ENCODE measurements at regions not wholly inside any gene's neighbourhood (a gene's known extent, or its start where the extent isn't known, plus 50 kb on each side); places are given as distances from the start of the nearest gene placed in this dataset.

GRCh38 chr1:115215110-115215509, 122.9 kb downstream of the NGF start:
- no peak for DNase-seq
- no peak overlapping the region for H3K4me3 ChIP-seq
- intact Hi-C loops (cut with DNase I; ENCODE audit: low total_unique reads) = no loop called here

GRCh38 chr1:115214098-115214497, 124.0 kb downstream of the NGF start:
- DNase-seq = no peak
- Histone ChIP-seq H3K27me3 (no peaks in the 10 kb centered on the region), H3K9me3 (no peaks in the 10 kb centered on the region), H3K36me3 (no peaks in the 10 kb centered on the region), H3K27ac (no peak overlapping the region), H3K4me3 (no peak overlapping the region), H3K4me1 (peaks cover 0 to 3% of the 10 kb centered on the region in 2 donors)
- no peak for TF ChIP-seq POLR2A (IDR thresholded peaks at IDR 0.05)
- no peak for TF ChIP-seq CTCF (IDR thresholded peaks at IDR 0.05)
- intact Hi-C loops (cut with DNase I; ENCODE audit: low total_unique reads) = no loop called here

More at GRCh38 chr1:115215110-115215509, 122.9 kb downstream of the NGF start:
- H3K9me3 ChIP-seq = no peaks in the 10 kb centered on the region
- peaks cover 0 to 3% of the 10 kb centered on the region in 2 donors for H3K4me1 ChIP-seq
- no peak for TF ChIP-seq CTCF (IDR thresholded peaks at IDR 0.05)
- TF ChIP-seq POLR2A (IDR thresholded peaks at IDR 0.05) = no peak
- H3K27me3 ChIP-seq = no peaks in the 10 kb centered on the region
- H3K27ac ChIP-seq = no peak overlapping the region
- no peaks in the 10 kb centered on the region for H3K36me3 ChIP-seq

DNA sequence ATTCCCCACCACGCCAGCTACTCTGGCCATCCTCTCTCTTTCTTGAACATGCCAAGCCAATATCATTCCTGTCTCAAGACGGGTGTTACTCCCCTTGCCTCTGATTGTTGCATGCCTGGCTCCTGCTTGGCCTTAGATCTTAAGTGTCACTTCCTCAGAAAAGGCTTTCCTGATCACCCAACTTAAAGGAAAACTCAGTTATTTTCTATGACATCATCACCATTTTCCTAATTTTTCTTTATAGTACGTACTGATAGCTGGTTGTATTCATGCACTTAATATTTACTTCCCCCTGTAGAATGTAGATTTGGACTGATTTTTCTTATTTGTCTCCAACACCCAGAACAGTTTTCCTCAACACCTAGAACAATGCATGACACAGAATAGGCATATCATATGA, 123.8 kb upstream of the TSPAN2 start:
- no peak for DNase-seq
- intact Hi-C loops (cut with DNase I; ENCODE audit: low total_unique reads) = no loop called here
- no peak for TF ChIP-seq POLR2A (IDR thresholded peaks at IDR 0.05)
- TF ChIP-seq CTCF (IDR thresholded peaks at IDR 0.05) = no peak
- Histone ChIP-seq H3K4me3 (no peak overlapping the region), H3K4me1 (peaks cover 0 to 3% of the 10 kb centered on the region in 2 donors), H3K27ac (no peak overlapping the region), H3K9me3 (no peaks in the 10 kb centered on the region), H3K27me3 (no peaks in the 10 kb centered on the region), H3K36me3 (no peaks in the 10 kb centered on the region)

DNA sequence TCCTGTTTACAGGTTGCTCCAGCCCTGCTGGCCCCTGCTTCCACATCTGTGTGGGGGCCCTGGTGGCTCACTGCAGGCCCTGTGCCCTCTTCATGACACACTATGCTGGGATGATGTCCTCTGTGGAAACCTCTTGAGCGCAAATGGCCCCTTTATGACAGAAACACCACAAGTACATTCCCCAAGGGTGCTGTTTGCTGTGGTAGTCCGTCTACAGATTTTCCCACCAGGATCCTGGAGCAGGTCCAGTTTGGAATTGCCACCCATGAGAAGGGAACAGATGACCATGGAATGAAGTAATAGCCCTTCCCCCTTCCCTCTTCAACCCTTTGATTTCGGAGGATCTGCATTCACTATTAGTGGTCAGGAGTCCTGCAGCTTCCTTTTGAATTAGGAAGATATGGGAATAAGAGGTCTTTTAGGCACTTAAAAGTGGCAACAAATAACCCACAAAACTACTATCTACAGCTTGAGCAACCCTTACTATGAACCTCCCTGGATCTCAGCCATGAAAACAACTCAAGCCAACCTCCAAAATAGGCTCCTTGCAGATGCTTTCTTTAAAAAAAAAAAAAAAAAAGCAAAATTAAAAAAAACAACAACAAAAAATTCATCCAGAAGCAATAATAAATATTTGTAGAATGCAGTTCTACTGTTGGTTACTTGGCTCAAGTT, 121.9 kb upstream of the TSPAN2 start:
- Histone ChIP-seq H3K27ac (peak overlapping the region; percentile 26 to 51), H3K4me1 (peaks cover 0 to 3% of the 10 kb centered on the region in 2 donors), H3K9me3 (no peaks in the 10 kb centered on the region), H3K27me3 (no peaks in the 10 kb centered on the region), H3K4me3 (no peak overlapping the region), H3K36me3 (no peaks in the 10 kb centered on the region)
- no peak for TF ChIP-seq CTCF (IDR thresholded peaks at IDR 0.05)
- TF ChIP-seq POLR2A (IDR thresholded peaks at IDR 0.05) = no peak
- DNase-seq = peak in 1 of 2 donors; percentile 37
- intact Hi-C loops (cut with DNase I; ENCODE audit: low total_unique reads) = no loop called here

DNA sequence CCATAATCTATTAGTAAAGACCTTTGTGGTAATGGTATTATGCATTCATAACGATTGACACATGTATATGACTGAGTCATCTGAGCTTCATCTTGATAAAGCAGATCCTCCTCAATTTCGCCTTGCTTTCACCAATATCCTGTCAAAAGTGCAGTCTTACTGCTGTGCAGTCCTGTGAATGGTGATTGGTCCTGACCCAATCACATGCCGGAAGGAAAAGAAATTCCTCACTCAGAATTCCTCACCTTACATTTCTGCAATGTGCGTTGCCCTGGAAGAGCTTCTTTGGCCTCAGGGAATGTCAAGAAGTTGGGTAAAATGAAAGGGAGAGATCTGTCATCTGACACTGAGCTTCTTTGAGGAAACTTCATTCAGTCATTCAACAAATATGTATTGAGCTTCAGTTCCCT, 121.0 kb upstream of the TSPAN2 start:
- Histone ChIP-seq H3K27me3 (no peaks in the 10 kb centered on the region), H3K4me1 (peaks cover 0 to 3% of the 10 kb centered on the region in 2 donors), H3K4me3 (no peak overlapping the region), H3K27ac (peak overlapping the region in 1 of 2 donors; percentile 51), H3K36me3 (no peaks in the 10 kb centered on the region), H3K9me3 (no peaks in the 10 kb centered on the region)
- DNase-seq = no peak
- intact Hi-C loops (cut with DNase I; ENCODE audit: low total_unique reads) = no loop called here
- TF ChIP-seq POLR2A (IDR thresholded peaks at IDR 0.05) (no peak), CTCF (IDR thresholded peaks at IDR 0.05) (no peak)

All from uterus (tissue), 3 donors.